Fibroblast of gingiva (primary cell): ENCODE measurements at regions not wholly inside any gene's neighbourhood (a gene's known extent, or its start where the extent isn't known, plus 50 kb on each side); places are given as distances from the start of the nearest gene placed in this dataset.
A peak's percentile ranks its signal among the peaks of the same experiment; 100 is the strongest.

Experiments used
- DNase-seq: peaks from one replicate; pipeline ENCODE4 v3.0.0-alpha.2; 2011; ENCODE audit warnings: low read depth

DNA sequence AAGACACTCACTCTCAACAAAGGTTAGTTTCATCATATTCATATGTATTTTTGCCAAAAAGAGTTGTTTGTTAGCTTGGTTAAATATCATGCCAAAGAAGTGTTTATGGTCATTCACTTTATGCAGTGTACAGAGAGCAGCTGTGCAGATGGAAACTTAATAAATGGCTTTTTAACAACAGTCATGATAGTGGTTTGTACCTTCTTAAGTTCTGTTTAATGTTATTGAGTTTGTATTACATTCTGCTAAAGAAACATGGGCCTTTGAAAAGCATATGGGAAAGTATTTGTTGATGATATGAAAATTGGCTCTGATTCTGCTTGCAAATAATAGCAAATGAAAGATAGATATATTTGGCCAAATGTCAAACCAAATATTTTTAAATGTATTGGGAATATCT lies 607.3 kb downstream of the NCAM2 start:
- no peak for DNase-seq

DNA sequence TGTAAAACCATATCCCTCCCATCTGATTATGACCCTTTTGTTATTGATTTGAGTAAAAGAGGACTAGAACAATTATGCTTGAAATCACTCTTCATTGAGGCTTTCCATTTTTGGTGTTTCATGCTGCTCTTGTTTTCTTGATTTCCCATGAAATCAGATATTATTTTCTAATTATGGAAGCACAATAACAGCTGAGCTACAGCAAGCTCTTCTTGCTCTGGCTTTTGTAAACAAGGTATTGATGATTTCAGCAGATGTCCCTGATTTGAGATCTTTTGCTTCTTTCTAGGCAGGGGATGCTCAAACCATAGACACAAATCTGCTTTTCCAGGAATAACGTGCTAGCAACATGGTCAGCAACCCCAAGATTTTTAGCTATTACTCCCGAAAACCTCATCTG lies 607.8 kb downstream of the NCAM2 start:
- DNase-seq, result no peak

DNA sequence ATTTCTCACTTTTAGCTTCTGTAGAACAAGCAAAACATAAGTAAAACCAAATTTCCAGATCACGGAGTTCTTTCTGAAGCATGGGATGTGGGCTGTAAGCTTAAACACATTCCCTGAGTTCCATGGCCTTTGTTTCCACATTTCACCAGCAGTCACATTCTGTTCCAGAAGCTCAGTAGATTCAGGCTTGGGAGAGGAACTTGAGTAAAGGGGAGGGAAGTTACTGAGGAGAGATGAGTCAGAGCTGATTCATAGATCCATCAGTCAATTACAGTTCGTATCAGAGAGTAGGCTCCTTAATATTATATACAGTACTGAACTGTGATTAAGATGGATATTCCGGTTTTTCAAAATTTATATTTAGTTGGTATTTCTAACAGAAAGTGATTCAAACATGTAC lies 614.3 kb downstream of the NCAM2 start:
- DNase-seq, result peak; percentile 95

DNA sequence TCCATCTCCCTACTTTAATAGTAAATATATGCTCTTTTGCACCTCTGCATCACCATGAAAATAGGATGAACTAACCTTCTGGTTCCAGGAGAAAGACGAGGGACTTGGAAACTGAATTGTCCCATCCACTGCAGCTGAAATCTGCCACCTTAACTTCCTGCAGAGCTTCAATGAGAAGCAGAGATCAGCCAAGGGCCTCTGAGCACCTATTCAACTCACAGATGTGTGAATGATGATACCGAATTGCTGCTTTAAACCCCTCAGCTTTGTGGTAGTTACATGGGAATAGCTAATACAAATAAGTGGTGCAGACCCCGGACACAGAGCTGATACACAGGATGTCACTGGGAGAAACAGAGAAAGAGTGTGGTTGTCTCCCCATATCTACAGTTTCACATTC lies 616.8 kb downstream of the NCAM2 start:
- no peak for DNase-seq

DNA sequence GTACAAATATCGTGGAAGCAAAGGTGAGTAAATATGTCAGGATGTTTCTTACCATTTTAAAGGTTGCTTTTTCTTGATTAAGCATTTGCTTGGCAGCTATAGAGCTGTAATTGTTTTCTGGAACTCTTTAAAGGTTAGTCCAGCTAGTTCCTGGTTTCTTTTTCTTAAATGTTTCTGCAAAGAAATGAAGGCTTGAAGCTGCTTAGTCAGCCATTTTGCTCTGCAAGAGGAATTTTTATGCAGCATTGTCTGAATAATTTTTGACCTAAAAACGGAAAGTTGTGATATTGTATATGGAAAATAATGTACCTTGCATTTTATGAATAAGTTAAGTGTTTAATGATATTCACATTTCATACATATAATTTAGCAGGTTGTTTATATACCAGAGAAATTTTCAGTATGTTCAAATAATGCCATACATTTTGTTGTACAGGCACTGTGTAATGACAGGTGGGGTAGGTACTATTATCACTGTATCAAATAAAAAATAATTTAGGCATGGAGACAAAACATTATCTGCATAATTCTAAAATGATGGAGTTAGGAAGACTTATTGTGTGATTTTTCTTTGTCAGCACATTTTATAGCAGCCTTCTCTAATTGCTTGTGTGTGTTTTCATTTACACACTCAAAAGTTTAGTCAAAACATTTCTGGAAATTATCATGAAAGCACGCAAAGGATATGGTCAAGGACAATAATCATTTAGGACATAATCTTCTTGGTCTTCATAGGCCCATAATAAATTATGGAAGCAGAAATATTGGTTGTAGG lies 624.4 kb downstream of the NCAM2 start:
- no peak for DNase-seq

DNA sequence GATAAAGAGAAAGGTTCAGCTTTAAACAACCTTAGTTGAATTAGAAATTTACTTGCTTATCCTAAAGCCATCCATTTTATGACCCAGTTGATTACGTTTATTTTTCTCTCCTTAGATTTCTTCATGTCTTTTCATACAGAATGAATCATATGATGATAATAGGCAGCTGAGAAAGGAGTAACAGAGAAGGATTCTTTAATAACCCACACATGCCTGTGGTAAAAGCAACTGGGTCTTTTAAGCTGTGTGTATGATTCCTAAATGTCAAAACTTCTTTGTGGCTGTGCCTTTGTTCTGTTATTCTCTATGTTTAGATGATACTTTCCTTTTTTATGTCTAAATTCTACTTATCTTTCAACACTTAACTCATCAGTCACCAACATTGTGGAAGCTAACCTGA lies 626.5 kb downstream of the NCAM2 start:
- DNase-seq, result peak; percentile 68

DNA sequence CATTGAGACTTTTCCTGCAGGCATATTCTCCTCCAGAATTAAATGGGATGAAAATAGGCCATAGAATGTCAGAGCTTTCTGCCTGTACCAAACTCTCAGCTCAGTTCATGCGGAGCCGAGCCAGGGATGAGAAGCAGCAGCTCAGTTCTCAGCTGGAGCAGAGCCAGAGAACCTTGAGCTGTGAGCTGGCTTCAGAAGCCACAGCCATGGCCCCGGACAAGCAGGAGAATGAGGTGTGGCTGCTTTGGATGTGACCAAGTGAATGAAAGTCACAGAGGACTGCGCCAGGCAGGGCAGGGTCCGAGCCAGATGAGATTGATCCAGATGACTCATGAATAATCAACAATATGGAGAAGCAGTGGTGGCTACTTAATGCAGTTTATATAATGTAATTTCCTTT lies 633.8 kb downstream of the NCAM2 start:
- peak; percentile 46 for DNase-seq

DNA sequence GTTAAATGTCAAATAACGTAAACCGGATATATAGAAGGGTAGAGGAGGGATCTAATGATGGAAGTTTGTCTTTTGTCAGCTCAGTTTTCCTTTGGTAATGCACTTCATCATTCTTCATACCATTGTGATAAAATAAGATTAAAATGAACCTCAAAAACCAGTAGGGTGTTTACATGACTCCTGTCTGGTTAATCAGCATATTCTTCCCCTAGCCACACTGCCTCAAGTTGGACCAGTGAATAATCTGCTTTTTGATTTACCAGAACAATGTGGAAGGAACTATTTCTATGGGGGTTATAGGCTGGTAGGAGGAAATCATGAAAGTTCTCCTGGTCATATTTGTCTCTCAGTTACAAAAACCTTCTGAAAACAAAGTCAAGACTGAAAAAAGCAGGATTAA lies 634.7 kb downstream of the NCAM2 start:
- no peak for DNase-seq

DNA sequence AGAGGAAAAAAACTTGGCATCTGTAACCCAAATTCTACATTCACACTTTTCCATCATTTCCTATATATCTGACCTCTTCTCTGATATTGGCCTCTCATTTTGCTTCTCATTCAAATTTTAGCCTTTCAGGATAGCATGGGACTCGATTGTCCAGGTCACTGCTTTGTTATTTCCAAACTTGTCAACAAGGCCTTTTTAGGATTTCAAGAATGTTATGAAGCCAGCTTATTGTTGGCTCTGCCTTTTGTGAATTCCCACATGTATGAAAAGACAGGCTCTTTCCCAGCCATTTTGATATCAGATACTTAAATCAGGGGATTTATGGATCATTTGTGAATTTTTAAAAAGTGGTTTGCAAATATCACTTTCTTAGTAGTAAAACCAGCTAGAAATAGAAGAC lies 663.5 kb downstream of the NCAM2 start:
- no peak for DNase-seq

DNA sequence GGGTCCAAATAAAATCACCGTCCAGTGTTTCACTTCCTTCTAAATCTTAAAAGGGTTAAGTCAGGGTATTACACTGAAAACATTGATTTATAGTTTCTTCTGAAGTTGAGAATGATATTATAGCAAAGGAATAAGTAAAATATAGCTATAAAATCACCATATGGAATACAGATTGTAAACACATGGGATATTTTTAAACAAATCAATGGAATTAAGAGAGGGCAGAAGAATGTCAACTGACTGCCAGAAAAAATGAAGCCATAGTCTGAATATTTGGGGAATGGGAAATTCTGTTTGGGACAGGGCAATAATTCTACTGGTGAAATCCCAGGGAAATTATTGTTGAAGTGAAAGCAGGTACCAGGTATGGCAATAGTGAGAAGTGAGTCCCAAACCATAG lies 664.6 kb downstream of the NCAM2 start:
- DNase-seq, result no peak

DNA sequence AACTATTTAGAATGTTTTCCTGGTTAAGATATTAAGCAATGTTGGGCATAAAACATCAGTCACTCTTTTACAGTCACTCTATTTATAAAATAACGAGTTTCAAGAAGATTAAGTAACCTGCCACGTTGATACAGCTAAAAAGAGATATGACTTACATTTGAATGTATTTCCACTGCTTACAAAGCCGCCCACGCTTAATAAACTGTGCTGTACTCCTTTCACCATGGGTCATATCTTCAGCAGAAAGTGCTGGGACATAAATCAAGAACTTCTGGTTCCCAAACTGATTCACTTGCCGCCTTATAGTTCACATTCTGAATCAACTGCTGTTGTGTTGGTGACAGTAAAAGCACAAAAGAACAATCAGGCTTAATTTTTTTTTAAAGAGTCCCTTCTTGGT lies 666.7 kb downstream of the NCAM2 start:
- no peak for DNase-seq

DNA sequence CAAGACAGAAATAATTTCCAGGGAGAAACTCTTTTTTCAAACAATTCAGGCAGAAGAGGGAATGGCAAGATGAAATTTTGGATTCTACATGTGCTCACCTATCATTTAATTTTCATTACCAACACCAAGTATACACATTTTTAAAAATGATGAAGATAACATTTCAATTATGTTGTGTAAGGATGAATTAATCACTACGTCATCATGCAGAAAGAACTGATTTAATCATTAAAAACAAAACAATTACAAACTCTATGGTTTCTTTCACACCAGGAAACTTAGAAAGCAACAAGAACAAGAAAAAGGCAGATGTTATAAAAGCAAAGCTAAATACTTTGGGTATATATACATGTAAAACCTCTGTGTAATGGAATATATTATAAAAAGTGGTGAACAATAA lies 668.5 kb downstream of the NCAM2 start:
- DNase-seq, result no peak

DNA sequence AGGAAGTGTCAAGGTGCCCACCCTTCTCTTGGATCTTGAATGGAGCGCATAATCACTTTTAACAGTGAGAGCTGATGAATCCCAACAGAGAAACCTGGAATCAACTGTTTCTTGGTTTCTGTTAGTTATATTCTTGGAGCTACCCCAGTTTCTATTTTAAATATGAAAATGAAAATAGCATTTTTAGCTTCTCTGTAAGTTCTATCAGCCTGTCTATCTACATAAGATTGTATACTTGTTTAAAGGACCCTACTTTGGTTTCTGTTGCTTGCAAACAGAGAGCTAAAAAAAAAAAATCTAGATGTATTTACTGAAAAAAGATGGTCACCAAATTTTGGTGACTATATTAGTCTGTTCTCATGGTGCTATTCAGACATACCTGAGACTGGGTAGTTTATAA lies 670.0 kb downstream of the NCAM2 start:
- DNase-seq, result no peak

DNA sequence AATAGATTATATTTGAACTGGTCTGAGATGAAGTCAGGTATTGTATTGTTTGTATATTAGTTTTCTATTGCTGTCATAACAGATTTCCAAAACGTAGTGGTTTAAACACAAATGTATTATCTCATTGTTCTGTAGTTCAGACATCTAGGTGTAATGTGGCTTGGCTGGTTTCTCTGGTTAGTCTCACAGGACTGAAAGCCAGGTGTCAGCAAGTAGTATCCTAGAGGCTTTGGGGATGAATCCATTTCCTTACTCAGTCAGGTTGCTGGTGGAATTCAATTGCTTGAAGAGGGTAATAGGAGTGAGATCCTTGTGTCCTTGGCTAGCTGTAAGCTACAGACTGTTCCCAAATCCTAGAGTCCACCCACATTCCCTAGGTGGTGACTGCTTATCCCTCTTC lies 675.8 kb downstream of the NCAM2 start:
- no peak for DNase-seq

DNA sequence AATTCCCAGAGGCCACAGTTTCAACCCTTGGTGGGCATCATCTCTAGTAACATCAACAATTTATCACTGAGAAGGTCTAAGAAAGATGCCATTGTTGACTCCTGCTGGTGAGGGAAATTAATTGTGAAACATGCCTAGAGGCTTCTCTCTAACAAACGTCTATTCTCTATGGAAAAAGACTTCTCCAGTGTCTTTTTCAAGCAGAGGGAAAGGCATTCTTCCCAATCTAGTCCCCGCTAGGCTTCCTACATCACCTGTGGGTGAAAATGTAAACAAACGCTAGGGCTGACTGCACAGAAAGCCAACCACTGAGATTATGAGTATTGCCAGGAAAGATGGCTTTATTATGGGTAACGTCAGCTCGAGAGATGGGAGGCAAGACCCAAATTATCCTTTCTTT lies 677.4 kb downstream of the NCAM2 start:
- no peak for DNase-seq

DNA sequence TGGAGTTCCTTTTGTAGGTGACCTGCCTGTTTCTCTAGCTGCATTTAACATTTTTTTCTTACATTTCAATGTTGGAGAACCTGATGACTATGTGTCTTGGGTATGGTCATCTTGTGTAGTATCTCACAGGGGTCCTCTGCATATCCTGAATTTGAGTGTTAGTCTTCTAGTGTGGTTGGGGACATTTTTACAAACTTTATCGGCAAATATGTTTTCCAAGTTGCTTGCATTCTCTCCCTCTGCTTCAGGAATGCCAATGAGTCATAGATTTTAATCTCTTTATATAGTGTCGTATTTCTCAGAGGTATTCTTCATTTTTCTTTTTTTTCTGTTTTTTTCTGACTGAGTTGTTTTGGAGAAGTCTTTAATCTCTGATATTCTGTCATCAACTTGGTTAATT lies 684.0 kb downstream of the NCAM2 start:
- DNase-seq, result peak; percentile 4

DNA sequence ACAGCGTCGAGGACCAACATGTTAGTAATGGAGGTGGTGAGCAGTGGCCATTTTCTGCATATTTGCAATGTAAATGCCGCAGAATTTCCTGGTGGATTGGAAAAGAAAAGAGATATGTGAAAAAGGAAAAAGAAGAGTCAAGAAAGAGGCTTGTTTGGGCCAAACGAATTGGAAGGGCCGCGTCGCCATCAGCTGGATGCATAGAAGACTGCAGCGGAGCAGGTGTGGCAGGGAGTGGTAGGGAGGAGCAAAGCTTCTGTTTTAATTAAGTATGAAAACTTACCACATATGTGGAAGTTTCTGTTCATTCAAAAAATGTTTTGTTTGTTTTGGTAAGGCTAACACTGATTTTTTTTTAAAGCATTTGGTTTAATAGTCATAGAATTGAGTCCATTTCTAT lies 690.7 kb downstream of the NCAM2 start:
- peak; percentile 59 for DNase-seq

DNA sequence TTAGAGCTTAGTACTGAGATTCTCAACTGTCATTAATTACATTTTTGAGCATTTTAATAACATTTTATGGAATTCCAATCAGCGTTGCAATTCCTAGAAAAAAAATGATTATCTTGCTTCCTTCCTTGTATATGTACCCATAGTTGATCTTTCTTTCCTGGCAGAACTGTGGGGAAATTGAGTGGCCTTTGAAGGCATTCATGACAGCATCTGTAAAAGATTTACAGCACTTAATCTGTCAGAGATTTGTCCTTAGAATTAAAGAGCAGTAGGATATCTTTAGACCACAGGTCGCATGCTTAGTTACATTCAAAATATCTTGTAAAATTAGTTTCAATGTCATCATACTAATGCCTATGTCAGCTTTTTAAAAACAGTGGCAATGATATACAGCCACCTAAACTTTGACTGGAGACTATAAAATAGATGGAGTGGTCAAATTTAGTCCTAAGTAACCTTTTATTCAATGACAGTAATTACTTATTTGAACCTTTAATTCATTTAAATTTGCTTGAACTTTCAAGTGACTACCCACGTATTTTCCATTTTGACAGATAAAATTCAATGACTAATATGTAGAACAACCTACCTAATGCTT lies 692.0 kb downstream of the NCAM2 start:
- DNase-seq, result no peak

DNA sequence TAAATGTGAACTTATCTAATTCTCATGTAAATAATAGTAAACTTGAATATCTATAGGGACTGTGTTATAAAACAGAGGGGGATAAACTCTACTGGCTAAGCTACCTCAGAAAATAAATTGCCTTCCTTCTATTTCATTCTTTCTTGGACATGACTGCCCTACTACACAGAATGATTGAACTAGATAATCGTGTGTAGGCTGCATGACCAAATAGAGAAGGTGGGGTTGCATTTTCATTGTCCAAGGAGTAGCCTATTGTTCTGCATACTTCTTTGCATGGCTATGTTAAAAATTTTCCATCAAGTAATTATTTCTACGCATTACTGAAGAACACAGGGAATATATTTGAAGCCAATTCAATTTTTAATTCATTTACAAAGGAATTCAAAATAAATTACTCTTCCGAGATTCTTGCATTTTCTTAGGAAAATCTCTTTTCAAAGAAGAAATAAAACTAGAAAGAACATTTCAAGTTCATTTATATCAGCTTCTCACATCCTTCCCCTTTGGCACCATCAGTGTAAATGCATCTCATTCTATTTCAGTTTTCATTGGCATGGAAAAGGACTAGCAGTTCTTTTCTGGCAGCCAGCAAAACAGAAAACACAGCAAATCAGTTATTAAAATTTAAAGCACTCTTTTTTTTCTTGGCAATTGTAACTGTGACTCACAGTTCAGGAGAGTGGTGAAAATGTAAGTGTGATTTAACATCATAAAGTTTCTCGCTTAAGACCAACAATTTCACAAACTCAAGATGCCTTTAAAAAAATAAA lies 714.7 kb downstream of the NCAM2 start:
- DNase-seq, result peak; percentile 71

DNA sequence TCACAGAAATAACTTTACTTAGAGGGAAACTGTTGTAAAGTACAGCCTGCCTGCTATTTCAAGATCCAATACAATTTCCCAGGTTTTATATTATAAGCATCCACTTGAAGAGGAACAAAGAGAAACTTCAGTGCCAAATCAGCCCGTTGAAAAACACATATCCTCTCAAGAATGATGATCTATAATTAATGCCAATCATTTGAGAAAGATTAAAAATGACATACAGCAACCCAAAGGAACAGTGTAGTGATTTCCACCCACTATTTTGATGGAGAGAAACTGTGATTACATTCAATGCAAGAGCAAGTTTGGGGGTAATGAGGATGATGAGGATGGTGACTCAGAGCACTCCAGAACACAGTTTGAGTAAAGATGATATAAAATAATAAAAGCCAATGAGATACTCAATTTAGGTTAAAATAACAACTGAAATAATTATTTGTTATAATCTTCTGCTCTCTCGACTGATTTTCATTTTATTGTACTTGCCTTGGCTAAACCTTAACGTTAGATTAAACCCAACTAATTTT lies 715.5 kb downstream of the NCAM2 start:
- no peak for DNase-seq

DNA sequence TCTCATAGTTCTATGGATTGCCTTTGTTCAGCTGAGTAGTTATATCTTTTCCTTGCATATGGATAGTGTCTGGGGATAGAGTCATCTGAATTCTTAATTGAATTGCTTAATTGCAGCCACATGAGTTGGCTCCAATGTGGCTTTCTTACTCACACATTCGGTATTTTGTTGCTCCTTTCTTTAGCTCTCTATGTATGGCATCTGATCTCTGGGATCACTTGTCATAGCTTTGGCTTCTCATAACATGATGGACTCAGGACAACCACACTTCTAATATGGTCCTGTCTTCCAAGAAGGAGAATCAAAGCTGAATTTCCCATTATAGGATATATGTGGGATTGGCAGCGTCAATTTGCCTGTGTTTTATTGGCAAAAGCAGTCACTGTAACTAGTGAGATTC lies 716.2 kb downstream of the NCAM2 start:
- DNase-seq, result peak; percentile 75

DNA sequence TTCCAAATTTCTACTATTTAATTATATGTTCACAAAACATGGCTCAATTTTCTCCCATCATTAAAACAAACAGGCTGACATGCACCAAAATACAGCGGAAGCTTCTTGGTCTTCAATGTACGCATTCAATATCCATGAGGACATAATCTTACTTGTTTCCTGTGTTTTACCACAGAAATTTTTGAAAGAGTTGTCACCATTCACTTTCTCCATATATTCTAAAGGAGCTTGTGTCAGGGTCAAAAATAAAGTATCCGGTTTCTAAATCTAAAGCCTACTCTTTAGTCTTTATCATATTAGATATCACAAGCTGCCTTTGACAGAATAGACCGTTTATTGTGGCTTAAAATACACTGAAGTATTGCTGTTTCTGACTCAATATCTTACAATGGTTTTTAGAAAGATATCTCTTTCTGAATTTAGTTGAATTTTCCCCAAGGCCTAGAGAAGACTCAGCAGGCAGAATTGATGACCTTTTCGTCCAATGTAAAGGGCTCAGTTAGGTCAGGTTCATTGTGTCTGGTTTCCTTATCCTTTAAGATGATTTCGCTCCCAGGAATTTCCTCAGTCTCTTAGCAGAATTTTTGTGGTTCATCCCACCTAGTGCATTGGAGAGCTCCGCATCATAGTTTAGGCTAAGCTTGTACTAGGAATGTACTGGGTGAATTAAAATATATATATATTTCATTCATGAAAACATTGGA lies 717.2 kb downstream of the NCAM2 start:
- DNase-seq, result peak; percentile 24
